ENCODE measurements at regions not wholly inside any gene's neighbourhood (a gene's known extent, or its start where the extent isn't known, plus 50 kb on each side); places are given as distances from the start of the nearest gene placed in this dataset.

- intact Hi-C loops (cut with DNase I; ENCODE audit: low total_unique reads): loop anchor here (10.0 kb wide), 1 partner anchor 255 kb away; no protein-coding TSS in a partner anchor
These were observed 89.3 kb upstream of the CCDC80 start for GRCh38 chr3:112730210-112730609.

GRCh38 chr3:112721231-112721630 lies 80.3 kb upstream of the CCDC80 start:
- Histone ChIP-seq H3K27ac (no peak overlapping the region), H3K36me3 (no peaks in the 10 kb centered on the region), H3K4me1 (no peaks in the 10 kb centered on the region), H3K27me3 (no peaks in the 10 kb centered on the region), H3K9me3 (no peaks in the 10 kb centered on the region), H3K4me3 (no peak overlapping the region)
- TF ChIP-seq CTCF (IDR thresholded peaks at IDR 0.05) (no peak), POLR2A (IDR thresholded peaks at IDR 0.05) (no peak)
- intact Hi-C loops (cut with DNase I; ENCODE audit: low total_unique reads): no loop called here
- no peak for DNase-seq

More at GRCh38 chr3:112730210-112730609, 89.3 kb upstream of the CCDC80 start:
- TF ChIP-seq POLR2A (IDR thresholded peaks at IDR 0.05): no peak
- no peak for TF ChIP-seq CTCF (IDR thresholded peaks at IDR 0.05)
- Histone ChIP-seq H3K4me1 (no peaks in the 10 kb centered on the region), H3K9me3 (no peaks in the 10 kb centered on the region), H3K4me3 (no peak overlapping the region), H3K36me3 (no peaks in the 10 kb centered on the region), H3K27ac (no peak overlapping the region), H3K27me3 (no peaks in the 10 kb centered on the region)
- DNase-seq: no peak

GRCh38 chr3:112718967-112719366 lies 78.0 kb upstream of the CCDC80 start:
- H3K4me1 ChIP-seq: no peaks in the 10 kb centered on the region
- H3K27me3 ChIP-seq: no peaks in the 10 kb centered on the region
- H3K9me3 ChIP-seq: no peaks in the 10 kb centered on the region
- intact Hi-C loops (cut with DNase I; ENCODE audit: low total_unique reads): no loop called here
- H3K27ac ChIP-seq: no peak overlapping the region
- H3K36me3 ChIP-seq: no peaks in the 10 kb centered on the region
- no peak overlapping the region for H3K4me3 ChIP-seq
- TF ChIP-seq CTCF (IDR thresholded peaks at IDR 0.05) (no peak), POLR2A (IDR thresholded peaks at IDR 0.05) (no peak)
- no peak for DNase-seq

GRCh38 chr3:112718516-112718915 lies 77.6 kb upstream of the CCDC80 start:
- no peaks in the 10 kb centered on the region for H3K27me3 ChIP-seq
- H3K4me1 ChIP-seq: no peaks in the 10 kb centered on the region
- H3K27ac ChIP-seq: no peak overlapping the region
- no peaks in the 10 kb centered on the region for H3K9me3 ChIP-seq
- TF ChIP-seq POLR2A (IDR thresholded peaks at IDR 0.05): no peak
- TF ChIP-seq CTCF (IDR thresholded peaks at IDR 0.05): no peak
- no peak for DNase-seq
- H3K36me3 ChIP-seq: no peaks in the 10 kb centered on the region
- no peak overlapping the region for H3K4me3 ChIP-seq
- intact Hi-C loops (cut with DNase I; ENCODE audit: low total_unique reads): no loop called here

GRCh38 chr3:112709911-112710310 lies 69.0 kb upstream of the CCDC80 start:
- no peaks in the 10 kb centered on the region for H3K27me3 ChIP-seq
- no peak overlapping the region for H3K4me3 ChIP-seq
- H3K27ac ChIP-seq: no peak overlapping the region
- intact Hi-C loops (cut with DNase I; ENCODE audit: low total_unique reads): no loop called here
- no peaks in the 10 kb centered on the region for H3K36me3 ChIP-seq
- no peak for TF ChIP-seq CTCF (IDR thresholded peaks at IDR 0.05)
- TF ChIP-seq POLR2A (IDR thresholded peaks at IDR 0.05): no peak
- DNase-seq: no peak
- no peaks in the 10 kb centered on the region for H3K9me3 ChIP-seq
- no peaks in the 10 kb centered on the region for H3K4me1 ChIP-seq

Data from uterus (tissue), 3 donors.